SK-N-MC (cell line): ENCODE measurements at regions not wholly inside any gene's neighbourhood (a gene's known extent, or its start where the extent isn't known, plus 50 kb on each side); places are given as distances from the start of the nearest gene placed in this dataset.

Experiments
- DNase-seq: peaks from one replicate; pipeline ENCODE4 v3.0.0-alpha.2; 2011; ENCODE audit warnings: low read depth, low spot score
- H3K27ac ChIP-seq: fragments of 200-600 bp; sonication (generic); 2 replicates; pipeline ENCODE4 v1.5.1; 2016; ENCODE audit warnings: mixed run types
- H3K36me3 ChIP-seq: fragments of 200-600 bp; sonication (generic); 2 replicates; pipeline ENCODE4 v1.6.1; 2017; ENCODE audit warnings: antibody characterized with exemption, low read length, mixed read lengths; ENCODE audit not compliant: insufficient read depth
- H3K4me3 ChIP-seq: fragments of 200-600 bp; sonication (generic); 2 replicates; pipeline ENCODE4 v1.5.1; 2016
- H3K9ac ChIP-seq: fragments of 200-600 bp; sonication (generic); 2 replicates; pipeline ENCODE4 v1.8.0; 2017; ENCODE audit warnings: mixed run types, mixed read lengths; ENCODE audit not compliant: insufficient read length
- H3K9me3 ChIP-seq: fragments of 200-600 bp; sonication (generic); 2 replicates; pipeline ENCODE4 v1.6.1; 2017; ENCODE audit warnings: low read depth, mild to moderate bottlenecking, antibody characterized with exemption, low read length, moderate library complexity, mixed read lengths
- EZH2 ChIP-seq: fragments of 200-600 bp; sonication (generic); IDR thresholded peaks from one replicate; pipeline ENCODE4 v1.6.1; 2017; ENCODE audit warnings: antibody characterized with exemption
- FOXP2 ChIP-seq: optimal IDR thresholded peaks from 2 replicates; pipeline ENCODE3; 2011; ENCODE audit warnings: mild to moderate bottlenecking, moderate library complexity; ENCODE audit not compliant: insufficient read depth; ENCODE audit errors: extremely low read length, control extremely low read depth
- POLR2AphosphoS5 ChIP-seq: IDR thresholded peaks from 2 replicates; pipeline ENCODE4 v1.6.1; 2012; ENCODE audit warnings: mild to moderate bottlenecking, low read depth, low read length, borderline replicate concordance

DNA sequence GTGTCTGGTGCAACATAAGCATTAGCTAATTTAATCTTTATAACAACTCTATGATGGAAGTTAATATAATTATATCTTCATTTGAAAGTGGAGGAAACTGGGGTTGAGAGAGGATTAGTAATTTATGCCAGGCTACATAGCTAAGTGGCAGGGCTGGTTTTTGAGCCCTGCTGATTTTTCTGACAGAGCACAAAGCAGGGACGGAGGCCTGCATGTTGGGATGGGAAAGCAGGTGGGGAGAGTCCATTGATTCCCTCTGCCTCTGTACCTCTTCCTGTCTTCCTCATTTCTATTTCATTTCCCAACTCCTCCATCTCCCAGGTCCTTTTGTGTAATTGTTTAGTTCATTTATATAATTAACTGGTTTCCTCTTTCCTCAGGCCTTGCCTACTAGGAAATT, 251.6 kb upstream of the ZPLD1 start:
- Histone ChIP-seq H3K27ac (no peak overlapping the region), H3K4me3 (no peak overlapping the region), H3K36me3 (no peaks in the 10 kb centered on the region), H3K9me3 (no peaks in the 10 kb centered on the region), H3K9ac (no peak overlapping the region)
- DNase-seq, result no peak
- no peak for TF ChIP-seq EZH2
- no peak for TF ChIP-seq POLR2AphosphoS5
- TF ChIP-seq FOXP2, result no peak

DNA sequence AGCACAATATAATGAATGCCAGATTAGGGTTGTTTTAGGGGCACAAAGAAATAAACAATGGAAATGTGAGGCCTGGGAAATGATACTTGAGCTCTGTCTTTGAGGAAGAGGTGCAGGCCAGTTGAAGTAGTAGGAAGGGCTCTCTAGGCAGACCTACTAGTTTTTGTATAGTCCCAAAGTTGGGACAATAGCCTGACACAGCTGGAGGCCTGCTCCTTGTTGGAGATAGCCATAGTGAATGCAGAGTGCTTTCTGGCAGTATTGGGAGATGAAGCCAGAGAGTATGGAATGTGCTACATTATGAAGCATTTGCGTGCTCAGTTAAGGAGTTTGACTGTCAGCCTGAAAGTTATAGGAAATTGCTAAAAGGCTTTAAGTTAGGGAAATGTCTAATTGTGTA, 251.2 kb upstream of the ZPLD1 start:
- no peak overlapping the region for H3K4me3 ChIP-seq
- no peaks in the 10 kb centered on the region for H3K36me3 ChIP-seq
- no peak overlapping the region for H3K9ac ChIP-seq
- H3K27ac ChIP-seq, result no peak overlapping the region
- no peak for DNase-seq
- TF ChIP-seq POLR2AphosphoS5 (no peak), EZH2 (no peak), FOXP2 (no peak)
- no peaks in the 10 kb centered on the region for H3K9me3 ChIP-seq

DNA sequence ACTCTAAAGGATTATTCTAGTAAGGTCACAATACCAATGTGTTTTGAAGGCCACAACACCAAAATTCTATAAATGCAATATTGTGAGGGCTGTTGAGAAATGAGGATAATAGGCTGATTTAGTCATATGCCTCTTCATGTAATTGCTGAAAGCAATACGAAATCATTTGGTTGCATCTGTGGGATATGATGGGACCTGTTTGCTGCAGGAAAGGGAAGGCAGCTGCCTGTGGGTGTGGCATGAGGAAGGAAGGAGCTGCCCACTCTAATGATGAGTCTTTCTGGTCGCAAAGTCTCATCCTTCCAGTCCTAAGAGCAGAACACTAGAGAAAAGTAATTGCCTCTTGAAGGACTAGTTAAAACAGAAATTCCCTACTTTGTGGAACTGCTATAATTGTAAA, 245.3 kb upstream of the ZPLD1 start:
- TF ChIP-seq POLR2AphosphoS5, result no peak
- Histone ChIP-seq H3K9me3 (no peaks in the 10 kb centered on the region), H3K36me3 (no peaks in the 10 kb centered on the region), H3K27ac (no peak overlapping the region), H3K4me3 (no peak overlapping the region), H3K9ac (no peak overlapping the region)
- no peak for DNase-seq

DNA sequence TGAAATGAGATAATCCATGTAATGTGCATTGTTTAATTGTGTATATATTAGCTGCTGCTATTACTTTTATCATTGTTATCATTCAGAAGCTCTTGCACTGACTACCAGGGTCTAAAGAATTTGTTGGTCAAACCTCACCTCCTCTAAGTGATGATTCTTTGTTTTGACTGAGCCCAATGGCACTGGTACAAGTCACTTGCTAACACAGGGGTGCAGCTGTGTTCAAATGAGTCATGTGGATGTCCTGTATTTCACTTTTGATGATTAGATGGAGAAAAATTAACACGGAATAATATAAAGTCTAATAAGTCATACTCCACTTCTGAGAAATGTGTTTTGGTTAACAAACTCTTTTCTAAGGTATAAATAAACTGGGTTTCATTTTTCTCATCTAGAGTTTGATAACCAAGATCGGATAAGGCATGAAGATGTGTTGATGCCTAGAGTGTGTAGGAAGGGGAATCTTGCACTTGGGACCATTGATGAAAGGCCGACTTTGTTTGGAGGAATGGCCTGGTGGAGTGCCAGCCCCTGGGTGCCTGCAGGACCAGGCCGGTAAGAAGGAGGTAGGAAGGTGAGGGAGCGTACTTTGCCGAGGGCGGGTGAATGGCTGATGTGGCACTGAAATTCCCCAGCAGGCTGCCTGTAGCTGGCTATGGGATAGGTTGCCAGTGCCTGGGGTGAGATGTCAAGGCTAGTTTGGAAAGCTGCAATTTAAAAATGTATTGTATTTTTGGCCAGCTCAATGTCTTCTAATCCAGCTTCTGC, 244.7 kb upstream of the ZPLD1 start:
- Histone ChIP-seq H3K4me3 (no peak overlapping the region), H3K9me3 (no peaks in the 10 kb centered on the region), H3K27ac (no peak overlapping the region), H3K36me3 (no peaks in the 10 kb centered on the region), H3K9ac (no peak overlapping the region)
- TF ChIP-seq FOXP2, result no peak
- no peak for TF ChIP-seq POLR2AphosphoS5
- no peak for TF ChIP-seq EZH2
- no peak for DNase-seq

DNA sequence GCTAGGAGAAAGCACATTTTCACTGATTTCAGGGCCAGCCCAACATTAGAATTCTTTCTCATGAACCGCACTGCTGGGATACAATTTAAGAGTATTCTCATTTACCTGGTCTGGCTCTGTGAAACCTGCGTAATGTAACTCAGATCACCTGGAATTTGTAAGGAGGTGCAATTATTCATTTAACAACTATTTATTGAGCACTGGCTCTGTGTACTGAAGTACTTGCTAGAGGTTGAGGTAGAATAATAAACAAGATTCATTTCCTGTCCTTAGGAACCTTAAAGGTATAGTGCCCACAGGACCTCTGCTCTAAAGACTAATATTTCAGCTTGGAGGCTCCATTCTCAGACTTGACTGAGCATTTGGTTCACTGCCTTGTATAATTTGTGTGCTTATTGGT, 242.2 kb upstream of the ZPLD1 start:
- Histone ChIP-seq H3K9ac (no peak overlapping the region), H3K9me3 (no peaks in the 10 kb centered on the region), H3K4me3 (no peak overlapping the region), H3K27ac (no peak overlapping the region), H3K36me3 (no peaks in the 10 kb centered on the region)
- TF ChIP-seq EZH2, result no peak
- no peak for TF ChIP-seq POLR2AphosphoS5
- no peak for TF ChIP-seq FOXP2
- DNase-seq, result no peak

DNA sequence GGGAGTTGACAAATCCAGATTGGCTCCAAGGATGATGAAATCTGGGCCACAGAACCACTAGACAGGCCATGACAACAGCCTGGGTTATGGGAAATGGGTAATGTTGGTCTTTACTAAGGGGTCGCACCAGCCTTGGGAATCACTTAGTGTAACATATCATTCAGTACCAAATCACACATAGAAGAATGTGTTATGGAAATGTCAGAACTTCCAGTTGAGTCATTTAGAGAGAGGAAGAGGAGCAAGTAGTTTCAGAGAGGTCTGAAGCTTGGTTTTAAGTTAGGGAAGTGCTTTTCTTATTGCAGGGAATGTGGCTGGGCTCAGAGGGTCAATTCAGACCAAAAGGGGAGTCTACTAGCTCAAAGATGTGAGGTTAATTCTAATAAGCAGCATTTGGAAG, 241.6 kb upstream of the ZPLD1 start:
- H3K27ac ChIP-seq, result no peak overlapping the region
- no peak for TF ChIP-seq EZH2
- TF ChIP-seq FOXP2, result no peak
- TF ChIP-seq POLR2AphosphoS5, result no peak
- no peak for DNase-seq
- no peak overlapping the region for H3K9ac ChIP-seq
- H3K36me3 ChIP-seq, result no peaks in the 10 kb centered on the region
- no peak overlapping the region for H3K4me3 ChIP-seq
- H3K9me3 ChIP-seq, result no peaks in the 10 kb centered on the region

DNA sequence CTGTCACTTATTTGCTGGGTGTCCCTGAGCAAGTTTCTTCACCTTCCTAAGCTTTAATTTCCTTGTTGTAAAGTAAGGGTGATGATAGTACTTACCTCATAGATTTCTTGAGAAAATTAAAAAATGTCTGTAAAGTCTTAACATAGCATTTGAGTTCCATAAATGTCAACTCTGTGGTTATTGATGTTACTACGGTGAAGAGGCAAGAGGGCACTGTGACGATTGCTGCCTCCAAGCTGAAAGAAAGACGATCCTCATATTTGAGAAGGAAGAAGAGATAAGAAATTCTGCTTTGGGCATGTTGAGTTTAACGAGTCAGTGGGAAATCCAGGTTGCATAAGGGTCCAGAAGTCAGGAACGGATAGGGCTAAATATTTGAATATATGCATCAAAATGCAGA, 240.8 kb upstream of the ZPLD1 start:
- Histone ChIP-seq H3K27ac (no peak overlapping the region), H3K36me3 (no peaks in the 10 kb centered on the region), H3K4me3 (no peak overlapping the region), H3K9ac (no peak overlapping the region), H3K9me3 (no peaks in the 10 kb centered on the region)
- TF ChIP-seq FOXP2 (no peak), POLR2AphosphoS5 (no peak), EZH2 (no peak)
- DNase-seq, result no peak

DNA sequence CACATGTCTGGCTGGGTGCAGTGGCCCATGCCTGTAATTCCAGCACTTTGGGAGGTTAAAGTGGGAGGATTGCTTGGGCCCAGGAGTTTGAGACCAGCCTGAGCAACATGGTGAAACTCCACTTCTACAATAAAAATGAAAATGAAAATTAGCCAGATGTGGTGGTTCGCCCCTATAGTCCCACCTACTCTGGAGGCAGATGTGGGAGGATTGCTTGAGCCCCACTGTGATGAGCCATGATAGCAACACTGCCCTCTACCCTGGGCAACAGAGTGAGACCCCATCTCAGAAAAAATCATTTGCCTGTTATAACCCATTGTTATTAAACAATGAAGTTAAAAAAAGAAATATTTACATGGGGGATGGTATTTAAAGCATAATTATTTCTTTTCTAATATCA, 240.1 kb upstream of the ZPLD1 start:
- H3K27ac ChIP-seq, result no peak overlapping the region
- no peak overlapping the region for H3K4me3 ChIP-seq
- no peak for DNase-seq
- no peak overlapping the region for H3K9ac ChIP-seq
- H3K9me3 ChIP-seq, result no peaks in the 10 kb centered on the region
- TF ChIP-seq FOXP2, result no peak
- TF ChIP-seq POLR2AphosphoS5, result no peak
- TF ChIP-seq EZH2, result no peak
- H3K36me3 ChIP-seq, result no peaks in the 10 kb centered on the region
